ENCODE measurements at regions not wholly inside any gene's neighbourhood (a gene's known extent, or its start where the extent isn't known, plus 50 kb on each side); places are given as distances from the start of the nearest gene placed in this dataset.

GRCh38 chr1:68376441-68376840 is 73.3 kb downstream of the RPE65 start:
- Mint-ChIP-seq H3K27me3 (peaks cover 15% of the 10 kb centered on the region), H3K9me3 (ENCODE audit: insufficient read depth) (no peaks in the 10 kb centered on the region), H3K27ac (no peak overlapping the region), H3K4me3 (no peak overlapping the region), H3K4me1 (peaks cover 7% of the 10 kb centered on the region)
- H3K4me1 ChIP-seq (ENCODE audit: control insufficient read depth in 2 of 2, insufficient read depth in 2 of 2, low read length in 2 of 2), result no peaks in the 10 kb centered on the region
- H3K36me3 ChIP-seq (replicated peaks in 1 of 2; ENCODE audit: control extremely low read depth in 1 of 2, control insufficient read depth in 1 of 2, extremely low read depth in 1 of 2, insufficient read depth in 2 of 2, low read length in 1 of 2), result no peaks in the 10 kb centered on the region
- intact Hi-C loops (cut with micrococcal nuclease), result no loop called here
- ChIA-PET POLR2A (no interaction called here), CTCF (no interaction called here)
- no peak overlapping the region for H2AFZ ChIP-seq (ENCODE audit: insufficient read depth, low read depth, low read length, poor library complexity, severe bottlenecking)
- peaks cover 0 to 13% (median 1%) of the 10 kb centered on the region in 3 donors for H3K9me3 ChIP-seq (ENCODE audit: control extremely low read depth in 1 of 3, control insufficient read depth in 2 of 3, insufficient read depth in 1 of 3, low read length in 2 of 3)
- no peaks in the 10 kb centered on the region for H3K79me2 ChIP-seq (ENCODE audit: control insufficient read depth, insufficient read depth, low read length)
- no peak overlapping the region for H3K4me2 ChIP-seq (replicated peaks; ENCODE audit: low read depth, low read length, poor library complexity, severe bottlenecking)
- TF ChIP-seq CTCF (IDR thresholded peaks at IDR 0.05) (no peak), EZH2 (IDR thresholded peaks at IDR 0.05; ENCODE audit: borderline replicate concordance, insufficient read depth, low read depth, low read length, poor library complexity, severe bottlenecking) (no peak)
- no peaks in the 10 kb centered on the region for H3K27me3 ChIP-seq (replicated peaks in 1 of 4; ENCODE audit: control extremely low read depth in 1 of 4, control insufficient read depth in 3 of 4, insufficient read depth in 4 of 4, low read length in 3 of 4)
- DNase-seq (no peak), ATAC-seq (ENCODE audit: low read depth) (no peak)
- H4K20me1 ChIP-seq (ENCODE audit: control insufficient read depth, insufficient read depth, low read length, poor library complexity, severe bottlenecking), result no peaks in the 10 kb centered on the region
- H3K9ac ChIP-seq (ENCODE audit: low read length), result no peak overlapping the region
- no peak overlapping the region for H3K4me3 ChIP-seq (ENCODE audit: control extremely low read depth in 1 of 5, extremely low read depth in 1 of 5, insufficient read depth in 1 of 5, low read depth in 2 of 5, low read length in 4 of 5)
- H3K27ac ChIP-seq (ENCODE audit: low read length in 2 of 2), result no peak overlapping the region

GRCh38 chr1:68375919-68376318 is 73.8 kb downstream of the RPE65 start:
- H3K27me3 Mint-ChIP-seq, result peaks cover 15% of the 10 kb centered on the region
- ATAC-seq (ENCODE audit: low read depth) (no peak), DNase-seq (no peak)
- Histone ChIP-seq H3K27ac (ENCODE audit: low read length in 2 of 2) (no peak overlapping the region), H3K36me3 (replicated peaks in 1 of 2; ENCODE audit: control extremely low read depth in 1 of 2, control insufficient read depth in 1 of 2, extremely low read depth in 1 of 2, insufficient read depth in 2 of 2, low read length in 1 of 2) (no peaks in the 10 kb centered on the region), H3K27me3 (replicated peaks in 1 of 4; ENCODE audit: control extremely low read depth in 1 of 4, control insufficient read depth in 3 of 4, insufficient read depth in 4 of 4, low read length in 3 of 4) (no peaks in the 10 kb centered on the region), H4K20me1 (ENCODE audit: control insufficient read depth, insufficient read depth, low read length, poor library complexity, severe bottlenecking) (no peaks in the 10 kb centered on the region), H3K4me1 (ENCODE audit: control insufficient read depth in 2 of 2, insufficient read depth in 2 of 2, low read length in 2 of 2) (no peaks in the 10 kb centered on the region), H3K79me2 (ENCODE audit: control insufficient read depth, insufficient read depth, low read length) (no peaks in the 10 kb centered on the region), H3K4me3 (ENCODE audit: control extremely low read depth in 1 of 5, extremely low read depth in 1 of 5, insufficient read depth in 1 of 5, low read depth in 2 of 5, low read length in 4 of 5) (no peak overlapping the region), H2AFZ (ENCODE audit: insufficient read depth, low read depth, low read length, poor library complexity, severe bottlenecking) (no peak overlapping the region), H3K9me3 (ENCODE audit: control extremely low read depth in 1 of 3, control insufficient read depth in 2 of 3, insufficient read depth in 1 of 3, low read length in 2 of 3) (peaks cover 0 to 13% (median 0%) of the 10 kb centered on the region in 3 donors), H3K4me2 (replicated peaks; ENCODE audit: low read depth, low read length, poor library complexity, severe bottlenecking) (no peak overlapping the region), H3K9ac (ENCODE audit: low read length) (no peak overlapping the region)
- peaks cover 7% of the 10 kb centered on the region for H3K4me1 Mint-ChIP-seq
- ChIA-PET CTCF (no interaction called here), POLR2A (no interaction called here)
- H3K27ac Mint-ChIP-seq, result no peak overlapping the region
- intact Hi-C loops (cut with micrococcal nuclease), result no loop called here
- no peaks in the 10 kb centered on the region for H3K9me3 Mint-ChIP-seq (ENCODE audit: insufficient read depth)
- WGBS (ENCODE audit: insufficient coverage), result 91% methylated on average over 1 of the region's 1 CpG
- no peak overlapping the region for H3K4me3 Mint-ChIP-seq
- TF ChIP-seq CTCF (IDR thresholded peaks at IDR 0.05) (no peak), EZH2 (IDR thresholded peaks at IDR 0.05; ENCODE audit: borderline replicate concordance, insufficient read depth, low read depth, low read length, poor library complexity, severe bottlenecking) (no peak)

All from B cell (primary cell).